GM18873 (cell line): ENCODE measurements at regions not wholly inside any gene's neighbourhood (a gene's known extent, or its start where the extent isn't known, plus 50 kb on each side); places are given as distances from the start of the nearest gene placed in this dataset.
"Not testable (repeated sequence)": the region's sequence is repeated elsewhere in the genome, so short reads cannot be mapped to it uniquely, and the experiment has no call there.

Source experiments
- ATAC-seq: cut with Tn5 transposase; IDR thresholded peaks from one replicate; pipeline ENCODE4 v1.9.1; 2021; ENCODE audit warnings: mild to moderate bottlenecking, moderate library complexity, moderate number of reproducible peaks; ENCODE audit not compliant: unreplicated experiment, low FRiP score

- ATAC-seq = no peak
Observed at GRCh38 chrX:117511379-117511778, 605.2 kb downstream of the KLHL13 start.

- no peak for ATAC-seq
Observed at GRCh38 chrX:117510453-117510852, 606.2 kb downstream of the KLHL13 start.

GRCh38 chrX:117508021-117508420 lies 608.6 kb downstream of the KLHL13 start:
- no peak for ATAC-seq

- ATAC-seq = no peak
Observed at GRCh38 chrX:117487421-117487820, 629.2 kb downstream of the KLHL13 start.

- ATAC-seq = no peak
Observed at GRCh38 chrX:117483950-117484349, 632.7 kb downstream of the KLHL13 start.

- no peak for ATAC-seq
Observed at GRCh38 chrX:117458243-117458968, 658.2 kb downstream of the KLHL13 start.

GRCh38 chrX:117455787-117456186 lies 660.8 kb downstream of the KLHL13 start:
- no peak for ATAC-seq

- ATAC-seq = no peak
Observed at GRCh38 chrX:117429501-117429900, 687.1 kb downstream of the KLHL13 start.

- no peak for ATAC-seq
Observed at GRCh38 chrX:117407449-117408150, 709.0 kb downstream of the KLHL13 start.

GRCh38 chrX:117400839-117401238 lies 715.8 kb downstream of the KLHL13 start:
- no peak for ATAC-seq

- ATAC-seq = no peak
Observed at GRCh38 chrX:117400005-117400404, 716.6 kb downstream of the KLHL13 start.

GRCh38 chrX:117397844-117398243 lies 718.8 kb downstream of the KLHL13 start:
- no peak for ATAC-seq

GRCh38 chrX:117394506-117395070 lies 722.0 kb downstream of the KLHL13 start:
- ATAC-seq = not testable (repeated sequence)

GRCh38 chrX:117392360-117392759 lies 724.2 kb downstream of the KLHL13 start:
- not testable (repeated sequence) for ATAC-seq

- ATAC-seq = no peak
Observed at GRCh38 chrX:117376460-117376859, 740.1 kb downstream of the KLHL13 start.

GRCh38 chrX:117335209-117335608 lies 781.4 kb downstream of the KLHL13 start:
- ATAC-seq = no peak

GRCh38 chrX:117327373-117327772 lies 789.2 kb downstream of the KLHL13 start:
- no peak for ATAC-seq

GRCh38 chrX:117325706-117326105 lies 790.9 kb downstream of the KLHL13 start:
- no peak for ATAC-seq

- no peak for ATAC-seq
Observed at GRCh38 chrX:117305168-117305766, 811.3 kb downstream of the KLHL13 start.

GRCh38 chrX:117301086-117301485 lies 815.5 kb downstream of the KLHL13 start:
- ATAC-seq = no peak

- ATAC-seq = no peak
Observed at GRCh38 chrX:117291760-117292159, 824.9 kb downstream of the KLHL13 start.
